CD4-positive, alpha-beta T cell treated with Interferon gamma for 1 hour (primary cell): ENCODE measurements at regions not wholly inside any gene's neighbourhood (a gene's known extent, or its start where the extent isn't known, plus 50 kb on each side); places are given as distances from the start of the nearest gene placed in this dataset.
"Not testable (repeated sequence)": the region's sequence is repeated elsewhere in the genome, so short reads cannot be mapped to it uniquely, and the experiment has no call there.

Experiments
- DNase-seq: peaks from one replicate; pipeline ENCODE4 v3.0.0-alpha.2; 2020

DNA sequence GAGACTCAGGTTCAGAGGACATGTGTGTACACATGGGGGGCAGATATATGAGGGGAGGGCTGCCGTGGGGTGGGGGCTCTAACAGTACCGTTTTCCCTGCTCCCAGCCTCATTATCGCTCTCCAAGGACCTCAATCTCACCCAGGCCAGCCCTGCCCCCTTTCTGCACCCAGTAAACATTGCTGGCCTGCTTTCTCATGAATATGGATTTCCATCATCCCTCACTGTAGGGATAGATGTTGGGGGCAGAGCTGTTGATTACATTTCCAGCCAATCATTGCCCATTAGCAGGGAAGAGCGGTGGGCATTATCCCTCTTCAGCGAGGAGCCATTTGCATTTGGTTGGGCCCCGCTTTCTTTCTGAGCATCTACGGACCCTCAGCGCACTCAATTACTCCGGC, 273.8 kb downstream of the RPS6KC1 start:
- no peak for DNase-seq

DNA sequence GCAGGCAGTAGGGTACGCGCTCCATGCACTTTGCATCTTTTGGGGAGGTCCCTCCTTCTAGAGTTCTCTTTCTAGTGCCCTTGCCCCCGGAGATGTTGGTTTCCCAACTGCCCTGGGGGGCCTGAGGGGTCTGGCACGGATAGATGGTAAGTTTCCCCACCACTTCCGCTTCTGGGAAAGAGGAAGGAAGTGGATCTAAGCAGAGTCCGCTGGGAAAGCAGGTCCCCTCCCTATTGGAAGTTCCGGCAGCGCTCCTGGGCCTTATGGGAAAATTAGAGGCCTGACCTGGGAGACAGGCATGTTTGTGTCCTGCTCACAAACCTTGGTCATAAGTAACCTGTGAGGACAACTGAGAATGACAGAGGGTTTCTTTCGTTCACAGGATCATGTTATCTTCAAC, 274.4 kb downstream of the RPS6KC1 start:
- DNase-seq: no peak

DNA sequence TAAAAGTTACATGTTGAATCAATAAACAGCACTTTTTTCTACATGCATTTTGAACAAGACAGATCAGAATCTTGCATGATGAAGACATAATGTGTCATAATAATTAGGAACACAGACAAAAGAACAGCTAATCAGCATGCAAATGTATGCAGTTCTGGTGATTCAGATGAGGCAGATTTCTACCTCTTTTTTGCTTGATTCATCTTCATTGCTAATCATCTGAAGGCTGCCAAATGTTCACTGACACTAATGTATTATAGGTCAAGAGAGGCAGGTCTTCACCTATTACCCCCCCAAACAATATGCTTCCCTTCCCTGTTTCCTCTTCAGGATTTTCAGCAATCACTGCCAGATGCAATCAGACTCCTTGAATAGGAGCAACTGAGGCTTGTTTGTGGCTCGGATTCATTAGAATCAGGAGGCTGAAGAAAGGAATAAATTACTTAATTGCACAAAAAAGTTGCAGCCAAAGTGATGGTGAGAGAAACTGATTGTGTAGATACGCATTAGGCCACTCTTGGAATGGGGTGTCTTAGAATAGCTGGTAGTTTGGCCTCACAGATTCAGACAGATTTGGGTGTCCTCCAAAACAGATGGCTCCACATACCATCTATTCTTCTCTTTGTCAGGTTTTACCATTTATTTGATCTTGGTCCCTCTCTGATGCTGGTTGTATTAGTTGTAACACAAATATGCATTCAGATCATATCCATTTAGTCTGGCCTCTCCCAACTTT, 275.4 kb downstream of the RPS6KC1 start:
- DNase-seq: no peak

DNA sequence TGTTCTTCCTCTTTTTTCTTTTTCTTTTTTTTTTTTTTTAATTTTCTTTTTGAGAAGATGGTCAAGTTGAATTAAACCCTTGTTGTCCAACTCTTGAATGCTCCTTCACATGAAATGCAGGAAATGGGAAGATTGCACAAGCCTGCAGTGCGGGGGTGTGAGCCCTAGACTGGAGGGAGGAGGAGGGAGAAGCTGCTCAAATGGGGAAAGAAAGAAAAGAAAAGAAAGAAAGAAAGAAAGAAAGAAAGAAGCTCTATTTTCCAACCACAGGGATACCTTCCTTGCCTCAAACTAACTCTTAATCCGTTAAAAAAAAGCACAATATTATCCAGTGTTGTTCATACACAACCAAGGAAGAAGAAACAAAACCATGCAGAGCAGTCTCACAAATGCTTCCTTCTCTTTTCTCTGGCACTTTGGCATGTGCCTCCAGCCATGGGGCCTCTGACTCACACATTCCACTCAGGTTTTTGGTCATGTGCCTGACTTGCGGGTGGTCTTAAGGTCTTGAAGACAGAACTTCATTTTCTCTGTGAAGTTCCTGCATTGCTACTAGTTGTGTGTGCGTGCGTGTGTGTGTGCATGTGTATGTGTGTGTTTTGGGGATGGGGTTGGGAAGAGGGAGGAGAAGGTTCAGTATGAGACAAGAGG, 276.1 kb downstream of the RPS6KC1 start:
- peak; percentile 4 for DNase-seq

DNA sequence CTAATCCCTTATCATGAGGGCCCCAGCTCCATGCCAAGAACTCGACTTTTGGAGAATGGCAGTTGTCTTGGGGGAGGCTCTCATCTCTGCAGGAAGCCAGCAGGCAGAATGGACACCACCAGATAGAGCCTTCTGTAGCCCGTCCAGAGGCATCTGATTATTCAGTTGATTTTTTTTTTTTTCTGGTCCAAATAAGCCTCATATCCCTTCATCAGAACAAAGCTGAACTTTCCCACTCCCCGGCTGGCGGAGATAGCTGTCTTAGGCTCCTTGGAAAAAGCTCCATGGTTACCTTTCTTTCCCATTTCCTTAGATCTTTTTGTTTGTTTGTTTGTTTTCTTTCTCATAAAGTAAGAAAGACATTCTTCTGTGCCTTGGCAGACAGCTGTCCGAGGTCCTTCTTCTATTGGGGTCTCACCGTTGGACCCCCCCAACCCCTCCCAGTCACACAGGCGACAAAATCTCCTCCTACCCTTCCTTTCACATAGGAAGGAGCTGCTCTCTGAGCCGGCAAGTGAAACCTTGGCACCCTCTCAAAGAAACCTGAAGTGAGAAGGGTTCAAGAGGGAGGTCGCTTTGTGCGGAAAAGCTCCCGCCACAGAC, 278.5 kb downstream of the RPS6KC1 start:
- no peak for DNase-seq

DNA sequence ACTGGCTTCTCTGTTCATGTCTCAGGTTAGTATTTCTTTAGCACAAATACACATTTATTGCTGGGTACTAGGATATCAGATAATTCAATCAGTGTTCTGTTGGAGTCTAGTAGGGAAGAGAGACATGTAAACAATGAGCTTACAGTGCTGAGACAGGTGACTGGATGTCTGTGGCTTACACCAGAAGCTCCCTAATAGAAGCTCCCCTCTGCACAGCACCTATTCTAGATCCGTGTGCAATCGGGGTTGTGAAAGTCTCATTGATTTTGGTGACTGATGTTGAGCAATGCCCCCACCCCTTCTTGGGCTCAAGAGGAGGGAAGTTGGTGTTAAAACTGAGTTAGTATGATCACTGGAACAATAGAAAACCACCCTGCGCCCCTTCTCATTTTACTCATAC, 279.2 kb downstream of the RPS6KC1 start:
- no peak for DNase-seq

DNA sequence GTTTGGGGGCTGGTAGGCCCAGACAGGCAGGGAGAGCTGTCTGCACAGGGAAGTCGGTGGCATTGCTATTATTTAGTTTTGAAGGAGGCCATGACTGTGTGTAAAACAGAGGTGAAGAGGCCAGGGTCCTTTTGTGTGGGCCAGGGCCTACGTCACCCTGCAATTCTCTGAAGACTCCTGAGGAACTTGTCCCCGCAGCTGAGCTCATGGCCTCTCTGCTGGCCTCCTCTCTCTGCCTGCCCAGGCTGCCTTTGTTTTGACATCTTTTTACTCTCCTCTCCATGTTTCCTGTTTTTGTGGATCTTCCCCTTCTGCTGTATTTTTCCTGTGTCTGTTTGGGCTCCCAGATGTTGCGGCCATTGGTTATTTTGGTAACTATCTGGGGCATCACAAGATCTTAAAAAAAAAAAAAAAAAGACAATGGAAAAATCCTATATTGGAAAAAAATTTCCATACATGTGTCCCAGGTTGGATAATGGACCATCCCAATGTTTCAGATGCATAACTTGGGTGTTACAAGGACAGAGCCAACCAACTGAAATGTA, 280.7 kb downstream of the RPS6KC1 start:
- DNase-seq: no peak

DNA sequence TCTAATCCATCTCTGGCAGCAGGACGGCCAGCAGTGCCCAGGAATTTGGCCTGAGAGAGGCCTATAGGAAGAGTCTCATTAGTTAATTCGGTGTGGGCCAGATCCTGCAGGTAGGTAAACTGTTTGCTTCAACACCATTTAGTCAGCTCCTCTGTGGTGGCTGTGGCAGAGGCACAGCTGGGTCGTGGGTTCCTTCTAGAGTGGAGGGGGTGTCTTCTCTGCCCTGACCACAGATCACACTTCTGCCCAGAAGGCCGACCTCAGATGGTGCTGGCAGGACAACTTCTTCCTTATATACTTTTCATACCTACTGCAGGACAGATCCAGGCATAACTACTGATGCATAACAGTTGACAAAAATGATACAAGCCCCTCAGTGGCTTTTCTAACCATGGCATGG, 281.4 kb downstream of the RPS6KC1 start:
- no peak for DNase-seq

DNA sequence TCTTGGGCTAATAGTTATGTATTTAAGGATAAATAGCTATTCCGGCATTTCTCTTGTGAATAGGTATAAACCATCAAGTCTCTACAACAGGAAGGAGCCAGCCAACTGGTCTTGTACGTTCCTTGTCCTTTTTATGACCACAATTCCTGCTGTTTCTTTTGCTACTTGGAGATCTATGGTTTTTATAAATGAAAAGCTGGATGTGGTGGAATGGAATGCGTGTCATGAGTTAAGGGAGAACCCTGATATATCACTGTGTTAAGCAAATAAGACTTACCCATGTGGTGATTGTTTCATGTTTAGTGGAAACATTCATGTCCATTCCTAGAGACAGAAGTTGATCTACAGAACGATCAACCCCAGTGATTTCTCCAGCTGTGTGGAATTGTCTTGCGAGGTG, 282.1 kb downstream of the RPS6KC1 start:
- no peak for DNase-seq

DNA sequence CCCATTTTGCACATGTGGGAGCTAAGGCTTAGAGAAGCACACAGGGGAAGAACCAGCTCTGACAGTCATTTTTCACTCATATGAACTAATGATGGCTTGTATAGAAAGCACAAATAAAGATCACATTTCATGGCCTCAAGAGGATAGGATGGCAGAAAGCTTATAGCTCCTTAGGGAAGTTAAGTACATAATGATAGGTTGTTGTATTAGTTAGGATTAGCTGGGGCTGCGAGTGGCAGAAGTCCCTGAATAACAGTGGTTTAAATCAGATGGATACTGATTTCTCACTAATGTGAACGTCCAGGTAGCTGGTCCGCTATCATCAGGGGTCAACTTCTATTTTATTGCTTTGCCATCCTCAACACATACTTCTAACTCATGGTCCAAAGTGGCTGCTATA, 284.0 kb downstream of the RPS6KC1 start:
- DNase-seq: no peak

DNA sequence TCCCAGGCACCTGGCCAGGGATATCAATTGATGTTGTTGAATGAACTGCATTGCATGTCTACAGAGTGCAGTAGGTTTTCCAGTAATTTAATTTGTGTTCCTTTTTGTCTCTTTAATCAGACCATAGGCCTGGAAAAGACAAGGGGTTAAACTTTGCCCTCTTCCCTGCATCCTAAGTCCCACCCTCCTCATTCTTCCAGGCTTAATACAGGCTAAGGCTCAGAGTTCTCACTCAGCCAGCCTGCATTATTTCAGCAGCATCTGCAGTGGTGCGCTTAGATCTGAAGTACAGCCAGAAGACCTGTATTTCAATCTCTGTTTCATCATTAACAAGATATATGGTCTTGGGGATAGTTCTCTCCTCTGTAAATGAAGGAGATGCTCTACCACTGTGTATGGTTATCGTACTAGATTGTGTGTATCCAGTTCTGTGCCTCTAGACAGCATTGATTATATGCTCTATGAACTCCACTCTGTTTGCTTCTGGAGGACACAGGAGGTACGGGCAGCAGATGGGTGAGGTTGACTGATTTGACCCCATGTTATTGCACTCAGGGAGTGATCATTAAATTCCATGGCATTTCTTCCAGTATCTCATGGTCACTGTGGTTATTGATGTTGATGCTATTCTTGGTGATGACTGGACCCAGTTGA, 286.1 kb downstream of the RPS6KC1 start:
- no peak for DNase-seq

DNA sequence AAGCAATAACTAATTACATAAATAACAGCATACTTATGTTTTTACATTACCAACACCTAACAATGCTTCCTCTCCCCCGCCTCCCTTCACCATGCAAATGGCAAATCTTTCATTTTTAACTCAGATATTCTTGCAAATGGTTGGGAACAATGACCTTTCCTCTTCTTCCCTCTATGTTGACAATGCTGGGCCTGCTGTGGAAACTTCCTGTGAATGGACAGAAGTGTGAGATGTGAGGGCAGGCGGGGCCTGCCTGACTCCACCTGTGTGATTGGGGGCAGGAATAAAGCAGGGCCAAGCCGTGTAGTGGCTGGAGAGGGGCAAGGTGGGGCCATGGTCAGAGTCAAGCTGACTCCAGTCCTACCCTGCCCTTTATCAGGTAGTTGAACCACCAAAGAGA, 289.6 kb downstream of the RPS6KC1 start:
- DNase-seq: no peak

DNA sequence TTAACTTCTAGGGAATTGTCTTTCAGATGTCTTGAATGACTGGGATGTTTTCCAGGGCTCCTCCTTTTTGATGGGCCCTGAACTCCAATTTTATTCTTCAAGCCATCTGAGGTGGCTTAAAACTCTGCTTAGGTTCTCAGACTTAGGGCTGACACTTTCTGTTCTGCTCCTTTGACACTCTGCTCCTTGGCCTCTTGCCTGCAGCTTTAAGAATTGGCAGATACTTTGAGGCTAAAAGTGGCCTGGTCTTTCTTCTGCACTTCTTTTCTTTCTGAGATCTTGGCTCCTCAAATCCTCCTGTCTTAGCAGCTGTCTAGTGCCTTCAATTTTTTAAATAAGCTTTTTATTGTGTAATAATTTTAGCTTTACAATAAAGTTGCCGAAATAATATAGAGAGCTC, 294.6 kb downstream of the RPS6KC1 start:
- DNase-seq: no peak

DNA sequence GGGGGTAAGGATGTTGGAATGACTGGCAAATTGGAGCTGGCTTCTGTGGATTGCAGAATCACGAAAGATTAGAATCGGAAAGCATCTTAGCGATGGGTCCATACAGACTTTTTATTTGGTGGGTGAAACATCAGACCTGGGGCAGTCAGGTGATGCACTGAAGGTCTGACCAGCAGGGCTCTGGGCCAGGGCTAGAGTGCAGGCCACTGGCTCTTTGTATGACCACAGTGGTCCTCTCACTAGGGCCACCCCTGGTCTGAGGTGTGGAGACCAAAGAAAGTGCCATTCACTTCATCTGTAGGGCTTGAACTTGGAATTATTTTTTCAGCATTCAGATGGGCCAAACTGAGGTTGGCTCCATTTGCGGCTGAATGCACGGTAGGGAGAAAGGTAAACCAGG, 306.4 kb downstream of the RPS6KC1 start:
- DNase-seq: no peak

DNA sequence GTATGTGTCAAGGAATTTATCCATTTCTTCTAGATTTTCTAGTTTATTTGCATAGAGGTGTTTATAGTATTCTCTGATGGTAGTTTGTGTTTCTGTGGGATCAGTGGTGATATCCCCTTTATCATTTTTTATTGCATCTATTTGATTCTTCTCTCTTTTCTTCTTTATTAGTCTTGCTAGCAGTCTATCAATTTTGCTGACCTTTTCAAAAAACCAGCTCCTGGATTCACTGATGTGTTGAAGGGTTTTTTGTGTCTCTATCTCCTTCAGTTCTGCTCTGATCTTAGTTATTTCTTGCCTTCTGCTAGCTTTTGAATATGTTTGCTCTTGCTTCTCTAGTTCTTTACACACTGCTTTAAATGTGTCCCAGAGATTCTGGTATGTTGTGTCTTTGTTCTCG, 307.3 kb downstream of the RPS6KC1 start:
- DNase-seq: not testable (repeated sequence)

DNA sequence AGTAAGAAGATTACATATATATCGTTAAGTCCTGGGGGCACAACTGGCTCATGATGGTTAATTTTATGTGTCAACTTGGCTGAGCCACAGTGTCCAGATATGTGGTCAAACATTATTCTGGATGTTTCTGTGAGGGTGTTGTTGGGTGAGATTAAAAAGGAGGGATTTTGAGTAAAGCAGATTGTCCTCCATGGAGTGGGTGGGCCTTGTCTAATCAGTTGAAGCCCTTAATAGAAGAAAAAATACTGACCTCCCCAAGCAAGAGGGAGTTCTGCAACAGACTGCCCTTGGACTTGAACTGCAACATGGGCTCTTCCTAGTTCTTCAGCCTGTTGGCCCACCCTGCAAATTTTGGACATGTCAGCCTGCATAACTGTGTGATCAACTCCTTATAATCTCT, 311.6 kb downstream of the RPS6KC1 start:
- no peak for DNase-seq

DNA sequence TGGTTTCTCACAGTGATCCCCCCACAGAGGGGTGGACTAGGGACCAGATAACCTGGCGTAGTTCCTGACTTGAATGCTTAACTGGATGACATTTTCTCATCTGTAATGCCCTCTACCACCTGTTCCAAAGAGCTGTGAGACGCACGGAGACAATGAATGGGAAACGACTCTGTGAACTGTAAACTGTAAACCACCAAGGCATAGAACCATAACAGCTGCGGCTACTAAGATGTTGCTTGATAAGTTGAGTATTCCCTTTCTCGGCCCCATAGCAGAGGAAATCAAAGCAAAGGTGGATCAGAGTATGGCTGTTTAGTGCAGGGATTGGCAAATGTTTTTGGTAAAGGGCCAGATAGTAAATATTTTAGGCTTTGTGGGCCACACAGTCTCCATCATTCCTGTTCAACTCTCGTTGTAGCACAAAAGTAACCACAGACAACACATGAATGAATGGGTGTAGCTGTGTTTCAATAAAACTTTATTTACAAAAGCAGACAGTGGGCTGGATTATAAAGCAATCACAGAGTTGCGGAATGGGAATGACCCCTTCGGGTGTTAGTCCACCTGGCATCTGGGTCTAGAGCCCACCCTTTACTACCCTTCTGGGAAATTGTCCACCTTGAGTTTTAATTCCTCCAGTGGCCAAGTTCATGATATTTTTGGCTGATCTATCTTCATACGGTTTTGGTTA, 315.2 kb downstream of the RPS6KC1 start:
- no peak for DNase-seq

DNA sequence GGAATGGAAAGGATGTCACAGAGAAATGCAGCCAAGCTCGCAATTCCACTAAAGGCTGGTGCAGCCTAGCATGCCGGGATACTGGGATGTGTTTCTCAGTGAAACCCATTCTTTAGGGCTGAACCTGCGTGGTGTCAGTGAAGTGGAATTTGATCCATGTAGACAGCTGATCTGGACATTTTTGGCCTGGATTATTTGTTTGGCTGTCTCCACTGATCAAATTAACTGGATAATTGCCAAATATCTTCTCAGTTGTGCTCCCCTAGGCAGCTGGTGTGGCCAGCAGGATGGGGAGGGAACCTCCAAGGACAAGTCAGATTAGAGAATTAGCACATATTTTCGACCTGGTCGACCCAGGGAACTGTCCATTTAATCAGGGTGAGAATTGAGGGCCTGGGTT, 318.4 kb downstream of the RPS6KC1 start:
- no peak for DNase-seq

DNA sequence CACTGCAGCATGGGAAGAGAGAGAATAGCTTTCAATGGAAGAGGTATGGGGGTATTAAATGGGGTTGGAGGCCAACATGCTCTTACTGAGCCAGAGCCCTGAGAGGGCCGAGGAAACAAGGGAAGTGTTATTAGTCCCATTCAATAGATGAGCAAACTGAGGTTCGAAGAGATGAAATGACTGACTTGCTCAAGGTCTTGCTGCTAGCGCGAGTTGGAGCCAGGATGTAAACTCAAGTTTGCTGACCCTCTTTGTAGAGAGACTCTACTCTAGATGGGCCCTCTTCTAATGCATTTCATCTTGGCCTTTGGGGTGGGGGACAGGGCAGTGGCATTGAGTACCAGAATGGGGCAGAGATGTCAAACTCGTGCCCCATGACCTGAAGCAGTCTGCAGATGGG, 319.5 kb downstream of the RPS6KC1 start:
- no peak for DNase-seq

DNA sequence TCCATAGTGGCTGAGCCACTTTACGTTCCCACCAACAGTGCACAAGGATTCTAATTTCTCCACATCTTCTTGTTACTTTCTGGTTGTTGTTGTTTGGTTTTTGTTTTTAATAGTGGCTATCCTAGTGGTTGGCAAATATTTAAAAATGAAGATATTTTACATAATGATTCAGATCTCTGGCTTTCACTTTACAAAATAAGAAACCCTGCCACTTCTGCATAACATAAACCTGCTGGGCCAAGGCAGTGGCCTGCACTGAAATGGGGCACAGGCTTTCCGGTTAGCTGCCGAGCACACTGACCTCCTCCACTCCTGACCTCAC, 320.4 kb downstream of the RPS6KC1 start:
- DNase-seq: no peak

DNA sequence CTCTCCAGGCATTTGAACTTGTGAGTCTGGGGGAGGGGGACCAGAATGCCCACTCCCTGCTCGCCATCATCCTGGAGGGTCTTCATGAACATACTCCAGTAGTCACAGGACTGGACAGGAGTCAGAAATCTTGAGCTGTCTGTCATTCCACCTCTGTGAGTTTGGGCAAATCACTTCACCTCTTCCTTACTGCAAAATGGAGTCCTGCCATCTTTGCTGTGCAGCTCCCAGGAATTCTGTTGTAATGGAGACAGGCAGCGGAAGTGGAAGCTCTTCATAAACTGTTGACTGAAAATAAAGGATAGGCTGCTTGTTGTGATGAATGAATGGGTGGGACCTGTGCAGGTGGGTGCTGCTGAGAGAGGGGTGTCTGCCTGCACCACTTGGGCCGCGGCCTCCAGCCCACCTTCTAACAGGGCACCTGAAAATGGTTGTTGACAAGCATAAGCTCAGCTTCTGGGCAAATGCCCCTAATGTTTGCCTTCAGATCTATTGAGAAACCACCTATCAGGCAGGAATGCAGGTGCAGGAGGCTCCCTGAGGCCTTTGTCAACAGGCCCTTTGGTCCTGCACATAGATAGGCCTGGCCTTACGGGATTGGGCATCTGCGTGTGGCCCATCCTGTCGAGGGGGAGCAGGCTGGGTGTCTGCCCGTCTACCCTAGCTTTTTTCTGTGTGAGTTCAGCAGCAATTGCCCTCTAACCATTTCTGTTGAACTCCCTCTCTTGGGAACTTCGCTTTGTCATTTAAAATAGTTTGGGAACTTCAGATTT, 321.0 kb downstream of the RPS6KC1 start:
- no peak for DNase-seq

DNA sequence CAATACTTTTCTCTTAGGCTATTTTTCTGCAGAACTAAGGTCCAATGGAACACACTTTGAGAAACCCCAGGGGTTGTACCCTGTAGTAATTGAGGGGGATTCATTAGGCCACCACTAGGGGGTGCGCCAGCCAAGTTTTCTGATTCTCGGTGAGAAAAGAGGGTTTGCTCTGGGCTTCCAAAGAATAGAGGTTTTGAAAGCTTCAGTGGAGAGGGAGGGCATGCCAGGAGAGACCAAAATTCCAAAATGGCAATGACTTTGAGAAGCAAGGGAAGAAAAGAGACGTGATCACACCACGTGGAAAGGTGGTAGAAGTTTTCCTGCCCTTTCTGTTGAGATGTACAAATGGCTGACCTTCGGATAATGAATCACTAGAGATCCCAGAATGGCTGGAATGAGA, 323.3 kb downstream of the RPS6KC1 start:
- no peak for DNase-seq
